Right atrium auricular region (tissue), 2 donors: ENCODE measurements at regions not wholly inside any gene's neighbourhood (a gene's known extent, or its start where the extent isn't known, plus 50 kb on each side); places are given as distances from the start of the nearest gene placed in this dataset.

Experiments
- DNase-seq: peaks from one replicate; pipeline ENCODE4 v3.0.0-alpha.2; 2019; ENCODE audit warnings: low spot score
- H3K27ac ChIP-seq, 2 donors: fragments of 200-600 bp; sonication (generic); 1 replicate in 1 of 2; 2 replicates in 1 of 2; pipeline ENCODE4 v1.5.1; 2016 to 2019
- H3K27me3 ChIP-seq, 2 donors: fragments of 200-600 bp; sonication (generic); one replicate each; pipeline versions ENCODE4 v1.5.1 to v1.6.0; 2017 to 2019
- H3K36me3 ChIP-seq: fragments of 200-600 bp; sonication (generic); one replicate; pipeline ENCODE4 v1.5.1; 2016
- H3K4me1 ChIP-seq, 2 donors: fragments of 200-600 bp; sonication (generic); one replicate each; pipeline versions ENCODE4 v1.5.1 to v1.6.0; 2017 to 2019
- H3K4me3 ChIP-seq, 2 donors: fragments of 200-600 bp; sonication (generic); 1 replicate in 1 of 2; 2 replicates in 1 of 2; pipeline ENCODE4 v1.5.1; 2017 to 2019; ENCODE audit warnings: mild to moderate bottlenecking in 1 of 2, moderate library complexity in 1 of 2
- H3K9me3 ChIP-seq, 2 donors: fragments of 200-600 bp; sonication (generic); one replicate each; pipeline ENCODE4 v1.5.1; 2019
- TF ChIP-seq, protein P1 (sequence below), 2 donors: fragments of 200-600 bp; sonication (generic); IDR thresholded peaks; one replicate each; pipeline ENCODE4 v1.5.1; 2019; ENCODE audit warnings: antibody characterized with exemption in 2 of 2

DNA sequence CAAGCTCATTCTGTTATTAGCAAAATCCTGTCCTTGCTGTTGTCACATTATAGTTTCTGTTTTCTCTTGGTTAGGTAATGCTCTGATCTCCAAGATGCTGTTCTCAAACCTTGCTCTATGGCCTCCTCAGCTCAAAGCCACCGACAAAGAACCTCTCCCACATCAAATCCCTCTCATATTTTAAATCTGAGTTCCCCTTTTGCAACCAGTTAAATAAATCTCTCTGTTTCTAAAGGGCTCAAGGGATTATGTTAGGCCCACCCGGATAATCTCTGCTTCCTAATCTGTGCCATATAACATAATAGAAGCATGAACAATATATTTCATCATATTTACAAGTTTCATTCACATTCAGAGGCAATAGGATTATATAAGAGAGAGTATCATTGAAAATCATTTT is 286.0 kb downstream of the CYLC2 start:
- Histone ChIP-seq H3K27ac (no peak overlapping the region), H3K9me3 (no peaks in the 10 kb centered on the region), H3K4me1 (no peaks in the 10 kb centered on the region), H3K4me3 (no peak overlapping the region), H3K27me3 (no peaks in the 10 kb centered on the region), H3K36me3 (no peaks in the 10 kb centered on the region)
- TF ChIP-seq, protein P1, sequence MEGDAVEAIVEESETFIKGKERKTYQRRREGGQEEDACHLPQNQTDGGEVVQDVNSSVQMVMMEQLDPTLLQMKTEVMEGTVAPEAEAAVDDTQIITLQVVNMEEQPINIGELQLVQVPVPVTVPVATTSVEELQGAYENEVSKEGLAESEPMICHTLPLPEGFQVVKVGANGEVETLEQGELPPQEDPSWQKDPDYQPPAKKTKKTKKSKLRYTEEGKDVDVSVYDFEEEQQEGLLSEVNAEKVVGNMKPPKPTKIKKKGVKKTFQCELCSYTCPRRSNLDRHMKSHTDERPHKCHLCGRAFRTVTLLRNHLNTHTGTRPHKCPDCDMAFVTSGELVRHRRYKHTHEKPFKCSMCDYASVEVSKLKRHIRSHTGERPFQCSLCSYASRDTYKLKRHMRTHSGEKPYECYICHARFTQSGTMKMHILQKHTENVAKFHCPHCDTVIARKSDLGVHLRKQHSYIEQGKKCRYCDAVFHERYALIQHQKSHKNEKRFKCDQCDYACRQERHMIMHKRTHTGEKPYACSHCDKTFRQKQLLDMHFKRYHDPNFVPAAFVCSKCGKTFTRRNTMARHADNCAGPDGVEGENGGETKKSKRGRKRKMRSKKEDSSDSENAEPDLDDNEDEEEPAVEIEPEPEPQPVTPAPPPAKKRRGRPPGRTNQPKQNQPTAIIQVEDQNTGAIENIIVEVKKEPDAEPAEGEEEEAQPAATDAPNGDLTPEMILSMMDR (IDR thresholded peaks at IDR 0.05): no peak
- DNase-seq: no peak

DNA sequence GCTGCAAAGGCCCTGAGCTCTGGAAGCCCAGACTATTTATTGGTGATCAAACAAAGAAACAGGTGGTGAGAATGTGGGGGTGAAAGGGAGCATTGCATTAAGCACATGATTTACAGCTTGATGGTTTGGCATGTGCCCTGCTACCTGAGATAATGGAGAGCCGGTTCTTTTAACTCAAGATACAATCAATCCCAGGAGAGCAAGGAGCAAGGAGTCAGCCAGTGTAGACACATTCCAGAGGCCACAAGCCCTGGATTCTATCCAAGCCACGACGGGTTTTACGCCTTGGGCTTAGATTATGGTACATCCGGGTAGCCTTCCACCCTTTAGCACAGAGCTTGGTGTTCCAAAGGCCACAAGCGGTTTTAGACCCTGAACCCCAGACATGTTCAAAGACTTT is 292.2 kb downstream of the CYLC2 start:
- no peak for DNase-seq
- H3K4me3 ChIP-seq: no peak overlapping the region
- no peaks in the 10 kb centered on the region for H3K4me1 ChIP-seq
- no peaks in the 10 kb centered on the region for H3K27me3 ChIP-seq
- H3K36me3 ChIP-seq: no peaks in the 10 kb centered on the region
- TF ChIP-seq, protein P1 (IDR thresholded peaks at IDR 0.05): no peak
- H3K27ac ChIP-seq: no peak overlapping the region
- H3K9me3 ChIP-seq: no peaks in the 10 kb centered on the region

DNA sequence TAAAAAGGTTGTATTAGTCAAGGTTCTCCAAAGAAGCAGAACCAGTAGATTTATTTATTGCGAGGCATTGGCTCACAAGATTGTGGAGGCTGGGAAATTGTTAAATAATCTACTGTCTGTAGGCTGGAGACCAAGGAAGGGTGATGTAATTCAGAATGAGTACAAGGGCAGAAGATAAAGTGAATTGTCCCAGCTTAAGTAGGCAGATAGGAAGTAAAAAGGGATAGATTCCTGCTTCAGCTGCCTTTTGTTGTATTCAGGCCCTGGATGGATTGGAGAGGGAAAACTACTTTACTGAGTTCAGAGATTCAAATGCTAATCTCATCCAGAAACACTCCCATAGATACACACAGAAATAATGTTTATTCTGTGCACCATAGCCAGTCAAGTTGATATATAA is 301.1 kb downstream of the CYLC2 start:
- Histone ChIP-seq H3K27ac (no peak overlapping the region), H3K4me3 (no peak overlapping the region), H3K27me3 (no peaks in the 10 kb centered on the region), H3K9me3 (peaks cover 0 to 4% of the 10 kb centered on the region in 2 donors), H3K36me3 (no peaks in the 10 kb centered on the region), H3K4me1 (no peaks in the 10 kb centered on the region)
- DNase-seq: no peak
- TF ChIP-seq, protein P1 (IDR thresholded peaks at IDR 0.05): no peak

DNA sequence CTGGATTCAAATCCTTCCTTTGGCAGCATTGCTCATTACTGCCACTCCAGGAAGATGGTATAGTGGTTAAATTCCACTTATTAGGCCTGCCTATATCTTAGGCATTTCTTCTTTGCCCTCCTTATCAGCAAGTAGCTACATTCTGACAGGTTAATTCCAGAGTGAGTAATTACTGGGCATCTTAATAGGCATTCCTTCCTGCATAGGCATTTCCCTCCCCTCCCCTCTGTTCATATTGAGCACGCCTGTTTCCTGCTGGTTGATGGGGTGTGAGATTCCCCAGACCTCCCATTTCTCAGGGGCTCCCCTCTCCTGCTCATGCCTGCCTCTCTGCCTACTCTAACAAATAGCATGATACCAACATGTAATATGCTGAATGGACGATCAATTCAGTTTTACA is 305.9 kb downstream of the CYLC2 start:
- H3K4me3 ChIP-seq: no peak overlapping the region

DNA sequence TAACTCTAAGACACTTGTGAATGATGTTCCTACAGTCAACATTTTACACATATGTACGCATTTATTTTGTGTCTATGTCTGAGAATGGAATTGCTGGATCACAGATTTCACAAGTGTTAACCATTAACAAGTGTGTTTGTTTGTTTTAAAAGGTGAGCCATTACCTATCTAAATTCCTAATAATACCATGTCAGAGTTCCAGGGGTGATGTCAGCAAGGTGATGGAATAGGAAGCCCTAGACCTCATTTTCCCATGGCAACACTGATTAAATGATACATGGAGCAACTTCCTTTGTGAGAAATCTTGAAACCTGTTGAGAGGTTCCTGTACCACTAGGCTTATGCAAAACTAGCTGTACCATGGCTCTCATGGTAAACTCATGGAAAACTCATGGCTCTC is 309.7 kb downstream of the CYLC2 start:
- Histone ChIP-seq H3K9me3 (peaks cover 0 to 17% of the 10 kb centered on the region in 2 donors), H3K27me3 (no peaks in the 10 kb centered on the region), H3K4me1 (no peaks in the 10 kb centered on the region), H3K27ac (no peak overlapping the region), H3K36me3 (no peaks in the 10 kb centered on the region), H3K4me3 (no peak overlapping the region)
- no peak for DNase-seq
- TF ChIP-seq, protein P1 (IDR thresholded peaks at IDR 0.05): no peak

More for the DNA sequence above, 305.9 kb downstream of the CYLC2 start:
- no peaks in the 10 kb centered on the region for H3K27me3 ChIP-seq
- no peak overlapping the region for H3K27ac ChIP-seq
- H3K9me3 ChIP-seq: peaks cover 0 to 9% of the 10 kb centered on the region in 2 donors
- TF ChIP-seq, protein P1 (IDR thresholded peaks at IDR 0.05): no peak
- H3K36me3 ChIP-seq: no peaks in the 10 kb centered on the region
- H3K4me1 ChIP-seq: no peaks in the 10 kb centered on the region
- no peak for DNase-seq

DNA sequence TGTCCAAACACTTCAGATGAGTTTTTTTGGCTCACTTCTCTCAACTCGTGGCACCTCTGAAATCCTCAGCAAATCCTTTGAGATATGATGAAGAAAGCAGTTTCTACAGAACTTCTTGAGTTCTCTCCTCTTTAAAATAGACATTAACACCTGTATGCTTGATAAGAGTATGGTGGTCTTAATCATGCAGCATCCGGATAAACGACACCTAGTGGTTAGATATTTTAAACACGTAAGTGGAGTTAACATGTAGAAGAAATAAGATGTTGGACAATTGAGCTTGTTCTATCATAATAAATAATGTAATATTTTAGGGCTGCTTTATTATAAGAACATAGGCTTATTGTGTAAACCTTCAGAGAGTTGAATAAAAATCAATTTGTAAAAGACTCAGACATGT is 324.8 kb downstream of the CYLC2 start:
- Histone ChIP-seq H3K4me1 (no peaks in the 10 kb centered on the region), H3K9me3 (no peaks in the 10 kb centered on the region), H3K4me3 (no peak overlapping the region), H3K27me3 (no peaks in the 10 kb centered on the region), H3K27ac (no peak overlapping the region), H3K36me3 (no peaks in the 10 kb centered on the region)
- no peak for DNase-seq
- TF ChIP-seq, protein P1 (IDR thresholded peaks at IDR 0.05): peak in 1 of 2 donors; percentile 19
